GM18873 (cell line): ENCODE measurements at regions not wholly inside any gene's neighbourhood (a gene's known extent, or its start where the extent isn't known, plus 50 kb on each side); places are given as distances from the start of the nearest gene placed in this dataset.

ENCODE experiments used
- ATAC-seq: cut with Tn5 transposase; IDR thresholded peaks from one replicate; pipeline ENCODE4 v1.9.1; 2021; ENCODE audit warnings: mild to moderate bottlenecking, moderate library complexity, moderate number of reproducible peaks; ENCODE audit not compliant: unreplicated experiment, low FRiP score

GRCh38 chr4:11002961-11003360 lies 318.4 kb upstream of the CLNK start:
- ATAC-seq: no peak

- no peak for ATAC-seq
These were observed 314.3 kb upstream of the CLNK start for GRCh38 chr4:10998846-10999245.

- ATAC-seq: no peak
These were observed 300.2 kb upstream of the CLNK start for GRCh38 chr4:10984815-10985214.

GRCh38 chr4:10983885-10984640 lies 299.5 kb upstream of the CLNK start:
- ATAC-seq: no peak

GRCh38 chr4:10983268-10983667 lies 298.7 kb upstream of the CLNK start:
- peak; percentile 80 for ATAC-seq

- no peak for ATAC-seq
These were observed 297.7 kb upstream of the CLNK start for GRCh38 chr4:10982305-10982704.

- no peak for ATAC-seq
These were observed 297.0 kb upstream of the CLNK start for GRCh38 chr4:10981576-10981975.

- no peak for ATAC-seq
These were observed 296.5 kb upstream of the CLNK start for GRCh38 chr4:10981096-10981495.

GRCh38 chr4:10979032-10979431 lies 294.5 kb upstream of the CLNK start:
- no peak for ATAC-seq

GRCh38 chr4:10977534-10977933 lies 293.0 kb upstream of the CLNK start:
- ATAC-seq: peak; percentile 72

- no peak for ATAC-seq
These were observed 289.8 kb upstream of the CLNK start for GRCh38 chr4:10974371-10974770.

- ATAC-seq: no peak
These were observed 289.1 kb upstream of the CLNK start for GRCh38 chr4:10973686-10974085.

- no peak for ATAC-seq
These were observed 287.3 kb upstream of the CLNK start for GRCh38 chr4:10971800-10972401.

- no peak for ATAC-seq
These were observed 280.6 kb upstream of the CLNK start for GRCh38 chr4:10965196-10965595.

GRCh38 chr4:10963958-10964703 lies 279.6 kb upstream of the CLNK start:
- ATAC-seq: no peak

GRCh38 chr4:10963241-10963640 lies 278.7 kb upstream of the CLNK start:
- no peak for ATAC-seq

- no peak for ATAC-seq
These were observed 277.7 kb upstream of the CLNK start for GRCh38 chr4:10962246-10962645.

- no peak for ATAC-seq
These were observed 275.8 kb upstream of the CLNK start for GRCh38 chr4:10960389-10960788.

GRCh38 chr4:10959586-10959985 lies 275.0 kb upstream of the CLNK start:
- no peak for ATAC-seq

- ATAC-seq: no peak
These were observed 273.8 kb upstream of the CLNK start for GRCh38 chr4:10958226-10958856.

GRCh38 chr4:10951306-10951705 lies 266.7 kb upstream of the CLNK start:
- no peak for ATAC-seq
